ENCODE measurements at regions not wholly inside any gene's neighbourhood (a gene's known extent, or its start where the extent isn't known, plus 50 kb on each side); places are given as distances from the start of the nearest gene placed in this dataset.

- TF ChIP-seq ELK1 (IDR thresholded peaks at IDR 0.05; ENCODE audit: borderline replicate concordance, low read depth, low read length) (no peak), MXI1 (IDR thresholded peaks at IDR 0.05; ENCODE audit: borderline replicate concordance, low read depth, low read length) (no peak), MAFK (IDR thresholded peaks at IDR 0.05; ENCODE audit: low read depth, low read length) (no peak), FOS (IDR thresholded peaks at IDR 0.05; ENCODE audit: low read depth, low read length) (no peak), CTCF (conservative IDR thresholded peaks at IDR 0.05; ENCODE audit: low read depth, low read length) (no peak), MAZ (IDR thresholded peaks at IDR 0.05; ENCODE audit: borderline replicate concordance, low read depth, low read length) (no peak), NFE2L2 (IDR thresholded peaks at IDR 0.05; ENCODE audit: low read depth, low read length) (no peak), SMC3 (IDR thresholded peaks at IDR 0.05; ENCODE audit: low read depth, low read length) (no peak), BHLHE40 (IDR thresholded peaks at IDR 0.05; ENCODE audit: low read depth, low read length) (no peak), USF2 (IDR thresholded peaks at IDR 0.05; ENCODE audit: low read depth, low read length) (no peak), CEBPB (IDR thresholded peaks at IDR 0.05; ENCODE audit: low read depth, low read length) (no peak), CHD1 (IDR thresholded peaks at IDR 0.05; ENCODE audit: low read depth, low read length) (no peak), POLR2A (IDR thresholded peaks at IDR 0.05; ENCODE audit: low read depth, low read length) (no peak), RFX5 (IDR thresholded peaks at IDR 0.05; ENCODE audit: low read depth, low read length) (no peak), RAD21 (IDR thresholded peaks at IDR 0.05; ENCODE audit: low read length) (no peak), RCOR1 (IDR thresholded peaks at IDR 0.05; ENCODE audit: insufficient replicate concordance, low read length) (no peak)
- H3K14ac ChIP-seq (replicated peaks; ENCODE audit: low read depth, low read length) = no peak overlapping the region
- dilution Hi-C loops (cut with HindIII; ENCODE audit: low sequenced_read_pairs, unreplicated experiment) = no loop called here
- no peaks in the 10 kb centered on the region for H3K79me1 ChIP-seq (ENCODE audit: low read depth in 1 of 2, low read length in 2 of 2)
- H2BK15ac ChIP-seq (ENCODE audit: low read depth, low read length) = no peak overlapping the region
- no peak overlapping the region for H3K4me2 ChIP-seq (ENCODE audit: low read depth, low read length)
- in situ Hi-C loops (cut with MboI; ENCODE audit: low sequenced_read_pairs) = no loop called here
- CTCF ChIA-PET = no interaction called here
- ATAC-seq (ENCODE audit: low read depth) = no peak
- H3K9me1 ChIP-seq (ENCODE audit: insufficient read depth, low read length) = peaks cover 3% of the 10 kb centered on the region; the same call in 1 of the 2 replicates
- H4K5ac ChIP-seq (ENCODE audit: low read depth, low read length) = no peak overlapping the region
- H3K27me3 ChIP-seq (ENCODE audit: control insufficient read depth, insufficient read depth, low read length) = no peaks in the 10 kb centered on the region; the same call in 1 of the 2 replicates
- POLR2A ChIA-PET (ENCODE audit: unreplicated experiment) = no interaction called here
- no peaks in the 10 kb centered on the region for H4K20me1 ChIP-seq (ENCODE audit: insufficient read depth, low read length)
- no peaks in the 10 kb centered on the region for H3K9me3 ChIP-seq (ENCODE audit: control insufficient read depth, insufficient read depth, low read length)
- H3K27ac ChIP-seq (ENCODE audit: insufficient read depth, low read length) = no peak overlapping the region
- H3K4me3 ChIP-seq (ENCODE audit: insufficient read depth, low read depth, low read length) = no peak overlapping the region
- WGBS, 2 experiments (ENCODE audit: extremely low coverage in 2 of 2, insufficient read length in 1 of 2) = no CpG with 5 or more reads among the region's 3 CpGs
- no peak overlapping the region for H3K9ac ChIP-seq (ENCODE audit: low read depth, low read length)
- H3K36me3 ChIP-seq (ENCODE audit: control insufficient read depth, insufficient read depth, low read length) = no peaks in the 10 kb centered on the region
- no peak overlapping the region for H3K4ac ChIP-seq (ENCODE audit: low read depth, low read length)
- H3K23ac ChIP-seq (ENCODE audit: low read depth, low read length) = no peak overlapping the region
- H2BK120ac ChIP-seq (ENCODE audit: low read depth, low read length) = no peak overlapping the region
- H3K4me1 ChIP-seq (ENCODE audit: control insufficient read depth, insufficient read depth, low read length) = no peaks in the 10 kb centered on the region
- no peak for DNase-seq
- intact Hi-C loops (cut with micrococcal nuclease) = no loop called here
- H2AK5ac ChIP-seq (ENCODE audit: low read depth, low read length) = no peak overlapping the region
- H2BK5ac ChIP-seq (ENCODE audit: low read depth, low read length, poor library complexity, severe bottlenecking) = no peak overlapping the region
- H3K56ac ChIP-seq (ENCODE audit: extremely low read depth, insufficient read depth, low read length) = no peak overlapping the region
- 0 out of 2 replicates have a peak overlapping the region, but pooled peaks have one; percentile 16 for H3K18ac ChIP-seq (ENCODE audit: low read depth, low read length)
- no peak overlapping the region for H2AK9ac ChIP-seq (replicated peaks; ENCODE audit: low read depth, low read length, poor library complexity)
- no peak overlapping the region for H2BK20ac ChIP-seq (ENCODE audit: low read depth, low read length)
- no peak overlapping the region for H2AFZ ChIP-seq (replicated peaks; ENCODE audit: low read length, poor library complexity)
- BruUV-seq (replicated peaks) = no TSS peak
- H4K8ac ChIP-seq (ENCODE audit: low read depth in 2 of 2, low read length in 2 of 2) = no peak overlapping the region
- no peak overlapping the region for H4K91ac ChIP-seq (ENCODE audit: insufficient read depth, low read depth, low read length)
Observed at GRCh38 chr10:10850214-10850613, 167.5 kb upstream of the CELF2 start.

Measured in IMR-90 (cell line).